ENCODE measurements at regions not wholly inside any gene's neighbourhood (a gene's known extent, or its start where the extent isn't known, plus 50 kb on each side); places are given as distances from the start of the nearest gene placed in this dataset.

GRCh38 chrY:7860781-7861614, 949.4 kb upstream of the AMELY start:
- no peak for TF ChIP-seq POLR2A (IDR thresholded peaks at IDR 0.05)
- TF ChIP-seq, protein P1, sequence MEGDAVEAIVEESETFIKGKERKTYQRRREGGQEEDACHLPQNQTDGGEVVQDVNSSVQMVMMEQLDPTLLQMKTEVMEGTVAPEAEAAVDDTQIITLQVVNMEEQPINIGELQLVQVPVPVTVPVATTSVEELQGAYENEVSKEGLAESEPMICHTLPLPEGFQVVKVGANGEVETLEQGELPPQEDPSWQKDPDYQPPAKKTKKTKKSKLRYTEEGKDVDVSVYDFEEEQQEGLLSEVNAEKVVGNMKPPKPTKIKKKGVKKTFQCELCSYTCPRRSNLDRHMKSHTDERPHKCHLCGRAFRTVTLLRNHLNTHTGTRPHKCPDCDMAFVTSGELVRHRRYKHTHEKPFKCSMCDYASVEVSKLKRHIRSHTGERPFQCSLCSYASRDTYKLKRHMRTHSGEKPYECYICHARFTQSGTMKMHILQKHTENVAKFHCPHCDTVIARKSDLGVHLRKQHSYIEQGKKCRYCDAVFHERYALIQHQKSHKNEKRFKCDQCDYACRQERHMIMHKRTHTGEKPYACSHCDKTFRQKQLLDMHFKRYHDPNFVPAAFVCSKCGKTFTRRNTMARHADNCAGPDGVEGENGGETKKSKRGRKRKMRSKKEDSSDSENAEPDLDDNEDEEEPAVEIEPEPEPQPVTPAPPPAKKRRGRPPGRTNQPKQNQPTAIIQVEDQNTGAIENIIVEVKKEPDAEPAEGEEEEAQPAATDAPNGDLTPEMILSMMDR (IDR thresholded peaks at IDR 0.05) = no peak
- TF ChIP-seq POLR2AphosphoS5 (IDR thresholded peaks at IDR 0.05) = no peak

Data from breast epithelium (tissue), 3 donors.